ENCODE measurements at regions not wholly inside any gene's neighbourhood (a gene's known extent, or its start where the extent isn't known, plus 50 kb on each side); places are given as distances from the start of the nearest gene placed in this dataset.
"Not testable (repeated sequence)": the region's sequence is repeated elsewhere in the genome, so short reads cannot be mapped to it uniquely, and the experiment has no call there.

GRCh38 chr9:40951876-40952494 lies 176.5 kb downstream of the FOXD4L6 start:
- DNase-seq (ENCODE audit: low read depth); H3K4me3 ChIP-seq (ENCODE audit: low read depth, low read length): not testable (repeated sequence)

GRCh38 chr9:40946228-40946627 lies 182.3 kb downstream of the FOXD4L6 start:
- H3K4me3 ChIP-seq (ENCODE audit: low read depth, low read length); DNase-seq (ENCODE audit: low read depth): not testable (repeated sequence)

- not testable (repeated sequence) for DNase-seq (ENCODE audit: low read depth)
Observed at GRCh38 chr9:40942730-40943129, 185.8 kb downstream of the FOXD4L6 start.

GRCh38 chr9:40939888-40940209 lies 188.6 kb downstream of the FOXD4L6 start:
- not testable (repeated sequence) for H3K4me3 ChIP-seq (ENCODE audit: low read depth, low read length); DNase-seq (ENCODE audit: low read depth)

More at GRCh38 chr9:40942730-40943129, 185.8 kb downstream of the FOXD4L6 start:
- not testable (repeated sequence) for H3K4me3 ChIP-seq (ENCODE audit: low read depth, low read length)

GRCh38 chr9:40939201-40939887 lies 189.1 kb downstream of the FOXD4L6 start:
- H3K4me3 ChIP-seq (ENCODE audit: low read depth, low read length); DNase-seq (ENCODE audit: low read depth): not testable (repeated sequence)

- no peak for DNase-seq (ENCODE audit: low read depth)
- TF ChIP-seq CTCF (IDR thresholded peaks at IDR 0.05; ENCODE audit: insufficient read depth, low read depth, low read length, missing control alignments), result no peak
- H3K4me3 ChIP-seq (ENCODE audit: low read depth, low read length), result no peak overlapping the region
Observed at GRCh38 chr9:40935336-40935735, 193.1 kb downstream of the FOXD4L6 start.

- not testable (repeated sequence) for DNase-seq (ENCODE audit: low read depth); H3K4me3 ChIP-seq (ENCODE audit: low read depth, low read length)
Observed at GRCh38 chr9:40934480-40934879, 194.0 kb downstream of the FOXD4L6 start.

GRCh38 chr9:40930426-40930825 lies 198.1 kb downstream of the FOXD4L6 start:
- H3K4me3 ChIP-seq (ENCODE audit: low read depth, low read length); DNase-seq (ENCODE audit: low read depth): not testable (repeated sequence)

GRCh38 chr9:40929488-40929845 lies 199.0 kb downstream of the FOXD4L6 start:
- not testable (repeated sequence) for DNase-seq (ENCODE audit: low read depth); H3K4me3 ChIP-seq (ENCODE audit: low read depth, low read length)

- no peak for TF ChIP-seq CTCF (IDR thresholded peaks at IDR 0.05; ENCODE audit: insufficient read depth, low read depth, low read length, missing control alignments)
- no peak overlapping the region for H3K4me3 ChIP-seq (ENCODE audit: low read depth, low read length)
- DNase-seq (ENCODE audit: low read depth), result no peak
Observed at GRCh38 chr9:40928803-40929487, 199.5 kb downstream of the FOXD4L6 start.

- no peak for DNase-seq (ENCODE audit: low read depth)
- no peak for TF ChIP-seq CTCF (IDR thresholded peaks at IDR 0.05; ENCODE audit: insufficient read depth, low read depth, low read length, missing control alignments)
- no peak overlapping the region for H3K4me3 ChIP-seq (ENCODE audit: low read depth, low read length)
Observed at GRCh38 chr9:40927851-40928802, 200.4 kb downstream of the FOXD4L6 start.
